ENCODE measurements at regions not wholly inside any gene's neighbourhood (a gene's known extent, or its start where the extent isn't known, plus 50 kb on each side); places are given as distances from the start of the nearest gene placed in this dataset.

GRCh38 chr7:106572394-106573124 is 88.4 kb downstream of the CCDC71L start:
- CTCF ChIA-PET, result interaction anchor here (1.0 kb wide), 1 partner anchor 39 kb away, joined by 3 read pairs; no protein-coding TSS in a partner anchor

GRCh38 chr7:106571563-106571962 is 89.4 kb downstream of the CCDC71L start:
- TF ChIP-seq, protein P1, sequence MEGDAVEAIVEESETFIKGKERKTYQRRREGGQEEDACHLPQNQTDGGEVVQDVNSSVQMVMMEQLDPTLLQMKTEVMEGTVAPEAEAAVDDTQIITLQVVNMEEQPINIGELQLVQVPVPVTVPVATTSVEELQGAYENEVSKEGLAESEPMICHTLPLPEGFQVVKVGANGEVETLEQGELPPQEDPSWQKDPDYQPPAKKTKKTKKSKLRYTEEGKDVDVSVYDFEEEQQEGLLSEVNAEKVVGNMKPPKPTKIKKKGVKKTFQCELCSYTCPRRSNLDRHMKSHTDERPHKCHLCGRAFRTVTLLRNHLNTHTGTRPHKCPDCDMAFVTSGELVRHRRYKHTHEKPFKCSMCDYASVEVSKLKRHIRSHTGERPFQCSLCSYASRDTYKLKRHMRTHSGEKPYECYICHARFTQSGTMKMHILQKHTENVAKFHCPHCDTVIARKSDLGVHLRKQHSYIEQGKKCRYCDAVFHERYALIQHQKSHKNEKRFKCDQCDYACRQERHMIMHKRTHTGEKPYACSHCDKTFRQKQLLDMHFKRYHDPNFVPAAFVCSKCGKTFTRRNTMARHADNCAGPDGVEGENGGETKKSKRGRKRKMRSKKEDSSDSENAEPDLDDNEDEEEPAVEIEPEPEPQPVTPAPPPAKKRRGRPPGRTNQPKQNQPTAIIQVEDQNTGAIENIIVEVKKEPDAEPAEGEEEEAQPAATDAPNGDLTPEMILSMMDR (IDR thresholded peaks at IDR 0.05; ENCODE audit: unreplicated experiment), result no peak
- H3K36me3 Mint-ChIP-seq (ENCODE audit: insufficient read depth, unreplicated experiment), result peaks cover 16% of the 10 kb centered on the region
- intact Hi-C loops (cut with micrococcal nuclease; ENCODE audit: unreplicated experiment), result no loop called here
- H3K4me1 Mint-ChIP-seq (ENCODE audit: low read depth, unreplicated experiment), result peaks cover 36% of the 10 kb centered on the region
- H3K27ac Mint-ChIP-seq (ENCODE audit: unreplicated experiment), result no peak overlapping the region
- H3K27me3 Mint-ChIP-seq (ENCODE audit: unreplicated experiment), result no peaks in the 10 kb centered on the region
- CTCF ChIA-PET, result no interaction called here
- DNase-seq, result no peak
- H3K4me3 Mint-ChIP-seq (ENCODE audit: low read depth, unreplicated experiment), result no peak overlapping the region
- no TSS peak for BruUV-seq (replicated peaks)
- peaks cover 5% of the 10 kb centered on the region for H3K9me3 Mint-ChIP-seq (ENCODE audit: low read depth, unreplicated experiment)

More at GRCh38 chr7:106572394-106573124, 88.4 kb downstream of the CCDC71L start:
- H3K4me3 Mint-ChIP-seq (ENCODE audit: low read depth, unreplicated experiment), result no peak overlapping the region
- peaks cover 36% of the 10 kb centered on the region for H3K4me1 Mint-ChIP-seq (ENCODE audit: low read depth, unreplicated experiment)
- no peaks in the 10 kb centered on the region for H3K27me3 Mint-ChIP-seq (ENCODE audit: unreplicated experiment)
- TF ChIP-seq, protein P1 (IDR thresholded peaks at IDR 0.05; ENCODE audit: unreplicated experiment), result no peak
- H3K27ac Mint-ChIP-seq (ENCODE audit: unreplicated experiment), result peak overlapping the region; percentile 40
- peaks cover 4% of the 10 kb centered on the region for H3K9me3 Mint-ChIP-seq (ENCODE audit: low read depth, unreplicated experiment)
- intact Hi-C loops (cut with micrococcal nuclease; ENCODE audit: unreplicated experiment), result no loop called here
- BruUV-seq (replicated peaks), result no TSS peak
- no peak for DNase-seq
- H3K36me3 Mint-ChIP-seq (ENCODE audit: insufficient read depth, unreplicated experiment), result peaks cover 16% of the 10 kb centered on the region

- no TSS peak for BruUV-seq (replicated peaks)
- no peak for DNase-seq
- CTCF ChIA-PET, result no interaction called here
- Mint-ChIP-seq H3K36me3 (ENCODE audit: insufficient read depth, unreplicated experiment) (peaks cover 16% of the 10 kb centered on the region), H3K4me1 (ENCODE audit: low read depth, unreplicated experiment) (peaks cover 36% of the 10 kb centered on the region), H3K27me3 (ENCODE audit: unreplicated experiment) (no peaks in the 10 kb centered on the region), H3K27ac (ENCODE audit: unreplicated experiment) (peak overlapping the region; percentile 99), H3K9me3 (ENCODE audit: low read depth, unreplicated experiment) (peaks cover 5% of the 10 kb centered on the region), H3K4me3 (ENCODE audit: low read depth, unreplicated experiment) (no peak overlapping the region)
- TF ChIP-seq, protein P1 (IDR thresholded peaks at IDR 0.05; ENCODE audit: unreplicated experiment), result no peak
- intact Hi-C loops (cut with micrococcal nuclease; ENCODE audit: unreplicated experiment), result no loop called here
Measured at GRCh38 chr7:106570948-106571418, 90.0 kb downstream of the CCDC71L start.

GRCh38 chr7:106570146-106570545 is 90.8 kb downstream of the CCDC71L start:
- Mint-ChIP-seq H3K4me3 (ENCODE audit: low read depth, unreplicated experiment) (no peak overlapping the region), H3K27ac (ENCODE audit: unreplicated experiment) (peak overlapping the region; percentile 99), H3K27me3 (ENCODE audit: unreplicated experiment) (no peaks in the 10 kb centered on the region), H3K9me3 (ENCODE audit: low read depth, unreplicated experiment) (peaks cover 5% of the 10 kb centered on the region), H3K36me3 (ENCODE audit: insufficient read depth, unreplicated experiment) (peaks cover 16% of the 10 kb centered on the region), H3K4me1 (ENCODE audit: low read depth, unreplicated experiment) (peaks cover 36% of the 10 kb centered on the region)
- CTCF ChIA-PET, result interaction anchor here (0.6 kb wide), 1 partner anchor 95 kb away, joined by 6 read pairs; no protein-coding TSS in a partner anchor
- DNase-seq, result no peak
- TF ChIP-seq, protein P1 (IDR thresholded peaks at IDR 0.05; ENCODE audit: unreplicated experiment), result no peak
- intact Hi-C loops (cut with micrococcal nuclease; ENCODE audit: unreplicated experiment), result no loop called here
- no TSS peak for BruUV-seq (replicated peaks)

All from Calu3 (cell line).